NB4 (cell line): ENCODE measurements at regions not wholly inside any gene's neighbourhood (a gene's known extent, or its start where the extent isn't known, plus 50 kb on each side); places are given as distances from the start of the nearest gene placed in this dataset.
A peak's percentile ranks its signal among the peaks of the same experiment; 100 is the strongest.

ENCODE experiments used
- DNase-seq: peaks from one replicate; pipeline ENCODE4 v3.0.0; 2010; ENCODE audit warnings: low read depth
- H3K4me3 ChIP-seq: one replicate; pipeline ENCODE4 v1.5.1; 2011; ENCODE audit warnings: mild to moderate bottlenecking, low read depth, low read length, moderate library complexity
- CTCF ChIP-seq: IDR thresholded peaks from one replicate; pipeline ENCODE4 v1.5.1; 2012; ENCODE audit warnings: low read depth, low read length
- MAX ChIP-seq: IDR thresholded peaks from 2 replicates; pipeline ENCODE4 v1.6.1; 2011; ENCODE audit warnings: low read depth, low read length
- MYC ChIP-seq: IDR thresholded peaks from 2 replicates; pipeline ENCODE4 v1.6.1; 2011; ENCODE audit warnings: low read depth, low read length
- POLR2A ChIP-seq: IDR thresholded peaks from 2 replicates; pipeline ENCODE4 v1.6.1; 2011; ENCODE audit warnings: mild to moderate bottlenecking; ENCODE audit not compliant: insufficient read length; ENCODE audit errors: extremely low read depth

- no peak for DNase-seq
- TF ChIP-seq CTCF (no peak), MYC (no peak), MAX (no peak), POLR2A (no peak)
- H3K4me3 ChIP-seq: no peak overlapping the region
Observed at GRCh38 chr16:50480206-50480605, 68.0 kb upstream of the NKD1 start.

- no peak overlapping the region for H3K4me3 ChIP-seq
- no peak for DNase-seq
- no peak for TF ChIP-seq MAX
- no peak for TF ChIP-seq POLR2A
- no peak for TF ChIP-seq CTCF
- TF ChIP-seq MYC: no peak
Observed at GRCh38 chr16:50479771-50480170, 68.4 kb upstream of the NKD1 start.

GRCh38 chr16:50478773-50479149, 69.4 kb upstream of the NKD1 start:
- TF ChIP-seq POLR2A: no peak
- no peak for TF ChIP-seq MYC
- TF ChIP-seq MAX: no peak
- no peak for TF ChIP-seq CTCF
- H3K4me3 ChIP-seq: no peak overlapping the region
- peak; percentile 30 for DNase-seq

GRCh38 chr16:50478075-50478772, 70.0 kb upstream of the NKD1 start:
- TF ChIP-seq POLR2A (no peak), MAX (no peak), MYC (no peak), CTCF (no peak)

GRCh38 chr16:50476486-50477255, 71.5 kb upstream of the NKD1 start:
- no peak for TF ChIP-seq CTCF
- TF ChIP-seq POLR2A: no peak
- no peak for TF ChIP-seq MYC
- TF ChIP-seq MAX: no peak
- no peak for DNase-seq
- H3K4me3 ChIP-seq: no peak overlapping the region

More at GRCh38 chr16:50478075-50478772, 70.0 kb upstream of the NKD1 start:
- no peak overlapping the region for H3K4me3 ChIP-seq
- DNase-seq: no peak
